Mammary epithelial cell (primary cell): ENCODE measurements at regions not wholly inside any gene's neighbourhood (a gene's known extent, or its start where the extent isn't known, plus 50 kb on each side); places are given as distances from the start of the nearest gene placed in this dataset.

Source experiments
- EZH2 ChIP-seq: IDR thresholded peaks from 2 replicates; pipeline ENCODE4 v1.6.1; 2012; ENCODE audit warnings: low read length, inconsistent platforms, borderline replicate concordance
- TF ChIP-seq, protein P1 (sequence below), 2 donors: IDR thresholded peaks in 1 of 2; conservative IDR thresholded peaks in 1 of 2; 2 replicates each; pipeline ENCODE4 v1.5.1; 2011 to 2012; ENCODE audit warnings: inconsistent platforms in 2 of 2, low read length in 2 of 2, mild to moderate bottlenecking in 2 of 2, control low read depth in 1 of 2, low read depth in 1 of 2; ENCODE audit not compliant: insufficient read depth in 1 of 2; ENCODE audit errors: extremely low read depth in 1 of 2

DNA sequence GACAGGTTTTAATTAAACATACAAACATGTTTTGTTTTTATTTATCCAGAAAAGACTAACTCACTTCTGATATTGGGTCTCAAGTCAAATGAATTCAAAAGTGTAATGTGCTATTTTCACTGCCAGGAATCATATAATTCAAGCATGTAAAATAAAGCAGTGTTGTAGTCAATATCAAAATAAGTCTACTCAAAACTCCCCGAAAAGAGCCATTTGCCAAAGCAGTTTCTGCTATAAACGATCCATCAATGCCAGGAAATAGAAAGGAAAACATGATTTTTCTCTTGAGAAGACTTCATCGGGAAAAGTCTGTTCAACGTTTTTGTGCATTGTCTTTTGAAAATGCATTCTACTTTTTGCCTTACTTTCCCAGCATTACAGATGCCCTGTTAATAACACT is 633.3 kb downstream of the FAT4 start:
- TF ChIP-seq EZH2: no peak
- TF ChIP-seq, protein P1, sequence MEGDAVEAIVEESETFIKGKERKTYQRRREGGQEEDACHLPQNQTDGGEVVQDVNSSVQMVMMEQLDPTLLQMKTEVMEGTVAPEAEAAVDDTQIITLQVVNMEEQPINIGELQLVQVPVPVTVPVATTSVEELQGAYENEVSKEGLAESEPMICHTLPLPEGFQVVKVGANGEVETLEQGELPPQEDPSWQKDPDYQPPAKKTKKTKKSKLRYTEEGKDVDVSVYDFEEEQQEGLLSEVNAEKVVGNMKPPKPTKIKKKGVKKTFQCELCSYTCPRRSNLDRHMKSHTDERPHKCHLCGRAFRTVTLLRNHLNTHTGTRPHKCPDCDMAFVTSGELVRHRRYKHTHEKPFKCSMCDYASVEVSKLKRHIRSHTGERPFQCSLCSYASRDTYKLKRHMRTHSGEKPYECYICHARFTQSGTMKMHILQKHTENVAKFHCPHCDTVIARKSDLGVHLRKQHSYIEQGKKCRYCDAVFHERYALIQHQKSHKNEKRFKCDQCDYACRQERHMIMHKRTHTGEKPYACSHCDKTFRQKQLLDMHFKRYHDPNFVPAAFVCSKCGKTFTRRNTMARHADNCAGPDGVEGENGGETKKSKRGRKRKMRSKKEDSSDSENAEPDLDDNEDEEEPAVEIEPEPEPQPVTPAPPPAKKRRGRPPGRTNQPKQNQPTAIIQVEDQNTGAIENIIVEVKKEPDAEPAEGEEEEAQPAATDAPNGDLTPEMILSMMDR (conservative IDR thresholded peaks at IDR 0.05 in 1 of 2, IDR thresholded peaks at IDR 0.05 in 1 of 2; ENCODE audit: extremely low read depth in 1 of 2, insufficient read depth in 1 of 2, low read depth in 1 of 2, low read length in 2 of 2): no peak
